Dedifferentiated amniotic fluid mesenchymal stem cell (primary cell): ENCODE measurements at regions not wholly inside any gene's neighbourhood (a gene's known extent, or its start where the extent isn't known, plus 50 kb on each side); places are given as distances from the start of the nearest gene placed in this dataset.

Experiments
- DNase-seq: peaks from one replicate; pipeline ENCODE4 v3.0.0-alpha.2; 2016; ENCODE audit errors: extremely low spot score

DNA sequence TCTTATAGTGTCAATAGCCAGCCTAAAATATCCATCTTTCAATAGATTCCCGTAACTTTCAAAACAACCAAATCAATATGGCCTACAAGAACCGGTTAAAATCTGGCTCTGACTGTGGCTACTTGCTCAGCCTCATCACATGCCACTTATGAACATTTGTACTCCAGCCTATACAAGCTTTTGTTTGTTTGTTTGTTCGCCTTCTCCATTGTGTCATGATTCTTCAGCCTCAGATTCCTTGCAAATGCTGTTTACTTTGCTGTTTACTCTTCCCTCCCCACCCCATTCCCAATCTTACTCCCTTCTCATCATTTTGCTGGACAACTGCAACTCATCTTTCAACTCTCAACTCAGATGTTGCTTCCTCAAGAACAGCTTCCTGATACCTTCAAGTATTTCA is 161.2 kb downstream of the CAPZA3 start:
- DNase-seq = no peak

DNA sequence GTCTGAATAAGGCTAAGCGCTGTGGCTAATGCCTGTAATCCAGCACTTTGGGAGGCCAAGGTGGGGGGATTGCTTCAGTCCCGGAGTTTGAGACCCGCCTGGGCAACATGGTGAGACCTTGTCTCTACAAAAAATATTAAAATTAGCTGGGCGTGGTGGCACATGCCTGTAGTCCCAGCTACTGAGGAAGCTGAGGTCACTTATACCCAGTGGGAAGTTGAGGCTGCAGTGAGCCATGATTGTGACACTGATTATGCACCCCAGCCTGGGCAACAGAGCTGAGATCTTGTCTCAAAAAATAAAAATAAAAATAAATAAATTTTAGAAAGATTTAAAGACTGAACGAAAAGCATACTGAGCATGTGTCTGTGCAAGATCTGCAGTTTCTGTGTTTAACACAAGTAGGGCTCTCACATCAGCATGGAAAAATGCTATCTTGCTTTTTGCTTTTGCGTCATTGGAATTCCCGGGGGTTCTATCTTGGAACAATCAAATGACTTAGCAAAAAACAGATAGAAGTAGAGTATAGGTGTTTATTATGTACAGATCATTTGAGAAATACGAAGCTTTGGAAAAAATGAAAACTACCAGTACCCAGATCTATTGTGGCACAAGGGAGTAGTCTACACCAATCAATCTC is 161.9 kb downstream of the CAPZA3 start:
- no peak for DNase-seq

DNA sequence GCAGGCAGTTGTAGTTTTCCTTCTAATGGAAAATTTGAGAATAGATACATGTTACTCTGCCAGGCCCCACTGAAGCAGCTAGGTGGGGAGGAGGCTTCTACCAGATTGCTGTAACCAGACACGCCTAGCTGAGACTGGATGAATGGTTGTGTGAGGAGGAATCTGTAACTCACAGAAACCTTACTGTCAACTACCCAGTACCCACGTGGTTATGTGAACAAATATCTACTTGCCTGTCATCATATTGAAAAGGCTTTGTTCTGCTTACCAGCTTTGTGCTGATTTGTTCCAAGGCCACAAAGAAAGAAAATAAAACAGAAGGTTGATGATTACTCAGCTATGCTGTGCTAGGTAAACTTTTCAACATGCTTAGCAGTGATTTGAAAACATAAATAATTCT is 167.2 kb downstream of the CAPZA3 start:
- DNase-seq = no peak

DNA sequence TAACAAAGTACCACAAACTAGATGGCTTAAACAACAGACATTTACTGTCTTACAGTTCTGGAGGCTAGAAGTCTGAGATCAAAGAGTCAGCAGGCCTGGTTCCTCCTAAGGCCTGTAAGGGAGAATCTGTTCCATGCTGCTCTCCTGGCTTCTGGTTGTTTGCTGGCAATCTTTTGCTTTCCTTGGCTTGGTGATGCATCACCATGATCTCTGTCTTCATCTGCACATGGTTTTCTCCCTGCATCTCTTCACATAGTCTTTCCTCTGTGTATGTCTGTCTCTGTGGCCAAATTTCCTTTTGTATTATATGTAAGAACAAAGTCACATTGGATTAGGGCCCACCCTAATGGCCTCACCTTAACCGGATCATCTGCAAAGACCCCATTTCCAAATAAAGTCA is 168.5 kb downstream of the CAPZA3 start:
- DNase-seq = no peak

DNA sequence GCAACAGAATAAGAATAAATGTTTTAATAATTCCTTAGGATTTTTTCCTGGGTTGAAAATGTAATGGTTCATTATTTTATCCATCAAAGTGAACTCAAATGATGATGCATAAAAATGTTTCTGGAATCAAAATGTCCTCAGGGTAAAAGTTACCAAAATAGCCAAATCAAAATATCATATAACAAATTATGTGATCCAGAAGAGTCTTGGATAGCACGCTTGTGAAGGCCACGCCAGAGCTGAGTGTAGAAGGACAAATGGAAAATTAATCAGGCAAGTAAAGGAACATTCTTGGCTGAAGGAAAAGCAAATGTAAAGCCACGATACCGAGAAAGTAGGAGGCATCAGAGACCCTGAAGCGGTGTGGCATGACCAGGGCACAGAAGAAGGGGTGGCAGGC is 169.2 kb downstream of the CAPZA3 start:
- no peak for DNase-seq

DNA sequence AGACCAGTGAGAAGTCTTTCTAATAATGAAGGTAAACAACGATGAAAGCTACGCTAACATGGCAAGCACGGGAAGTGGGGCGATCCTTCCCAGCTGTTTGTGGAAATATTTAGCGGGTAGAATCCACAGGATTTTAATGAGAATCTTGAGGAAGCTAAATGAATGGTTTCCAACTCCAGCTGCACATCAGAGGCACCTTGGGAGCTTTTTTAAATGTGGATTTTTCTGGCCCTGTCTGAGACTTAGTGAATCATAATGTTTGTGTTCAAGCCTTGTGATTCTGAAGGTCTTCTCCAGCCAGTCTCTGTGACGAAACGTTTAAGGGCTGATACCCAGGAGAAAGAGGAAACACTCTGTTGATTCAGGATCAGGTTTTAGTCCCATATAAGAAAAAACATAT is 169.8 kb downstream of the CAPZA3 start:
- DNase-seq = no peak

DNA sequence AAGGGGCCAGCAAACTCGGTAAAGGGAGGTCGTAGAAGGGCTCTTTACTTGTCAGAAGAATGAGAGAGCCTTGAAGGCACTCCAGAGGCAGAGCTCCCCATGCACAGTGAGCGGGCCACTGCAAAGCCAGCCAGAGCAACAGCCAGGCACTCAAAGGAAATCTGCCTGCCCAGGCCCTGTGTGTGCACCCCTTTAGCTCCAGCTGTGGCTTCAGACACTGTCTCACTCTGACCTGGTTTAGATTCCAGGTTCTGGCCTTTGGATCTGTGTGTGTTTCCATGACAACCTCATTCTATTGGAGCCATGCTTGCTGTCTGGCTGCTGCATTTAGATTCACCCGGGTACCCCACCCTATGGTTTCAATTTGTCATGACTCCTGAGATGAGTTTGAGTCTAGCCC is 170.3 kb downstream of the CAPZA3 start:
- no peak for DNase-seq

DNA sequence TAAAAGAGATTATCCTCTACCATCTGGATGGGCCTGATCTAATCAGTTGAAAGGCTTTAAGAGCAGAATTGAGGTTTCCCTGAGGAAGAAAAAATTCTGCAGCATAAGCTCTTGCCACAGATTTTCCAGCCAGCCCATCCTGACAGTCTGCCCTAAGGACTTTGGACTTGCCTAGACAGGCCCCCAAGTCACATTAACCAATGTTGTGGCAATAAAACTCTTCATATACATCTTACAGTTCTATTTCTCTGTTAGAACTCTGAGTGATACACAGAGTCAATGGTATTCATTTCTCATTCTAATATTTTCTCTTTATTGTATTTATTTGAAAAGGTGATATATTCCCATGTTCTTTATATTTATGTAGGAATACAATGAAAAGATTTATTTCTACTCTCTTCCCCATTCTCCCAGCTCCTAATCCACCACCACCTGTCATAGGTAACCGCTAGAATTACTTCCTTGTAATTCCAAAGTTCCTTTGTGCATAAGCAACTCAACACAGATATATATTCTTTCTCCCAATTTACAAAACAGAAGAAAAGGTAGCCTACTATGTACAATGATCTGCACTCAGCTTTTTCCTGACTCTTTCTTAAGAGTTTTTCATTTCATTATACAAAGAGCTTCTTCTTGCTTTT is 182.1 kb downstream of the CAPZA3 start:
- DNase-seq = no peak

DNA sequence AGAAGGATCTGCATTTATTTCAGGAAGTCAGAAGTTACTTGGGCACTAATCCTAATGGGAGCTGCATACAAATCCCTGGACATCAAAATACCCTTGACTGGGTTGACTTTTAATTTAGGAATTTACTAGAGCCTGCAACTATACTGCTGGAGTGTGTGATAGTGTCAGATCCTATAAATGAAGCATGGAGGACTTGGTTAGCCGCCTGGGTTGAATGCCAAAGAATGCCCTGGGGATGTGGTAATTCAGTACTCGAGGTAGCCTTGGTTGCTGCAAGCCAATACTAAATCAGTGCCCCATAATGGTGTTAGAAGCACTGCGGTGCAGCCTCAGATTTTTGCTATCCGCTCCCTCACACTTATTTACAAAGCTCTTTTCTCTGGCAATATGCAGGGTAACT is 184.9 kb downstream of the CAPZA3 start:
- DNase-seq = no peak

DNA sequence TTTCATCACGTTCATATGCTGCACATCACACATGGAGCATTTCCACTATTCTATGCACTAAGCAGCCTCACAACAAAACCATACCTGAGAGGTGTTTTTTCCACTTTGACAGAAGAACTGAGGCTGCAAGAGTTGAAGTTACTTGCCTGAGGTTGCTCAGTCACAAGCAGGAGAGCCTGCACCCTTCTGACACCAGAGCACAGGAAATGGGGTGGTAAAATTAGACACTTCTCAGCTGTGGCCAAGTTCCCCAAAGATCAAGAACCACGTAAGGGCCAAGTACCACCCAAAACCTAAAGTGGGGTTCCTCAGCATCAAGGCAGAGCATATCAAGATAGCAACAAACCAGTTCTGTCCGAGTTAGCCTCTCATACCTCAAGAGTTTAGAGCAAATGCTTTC is 185.8 kb downstream of the CAPZA3 start:
- no peak for DNase-seq

DNA sequence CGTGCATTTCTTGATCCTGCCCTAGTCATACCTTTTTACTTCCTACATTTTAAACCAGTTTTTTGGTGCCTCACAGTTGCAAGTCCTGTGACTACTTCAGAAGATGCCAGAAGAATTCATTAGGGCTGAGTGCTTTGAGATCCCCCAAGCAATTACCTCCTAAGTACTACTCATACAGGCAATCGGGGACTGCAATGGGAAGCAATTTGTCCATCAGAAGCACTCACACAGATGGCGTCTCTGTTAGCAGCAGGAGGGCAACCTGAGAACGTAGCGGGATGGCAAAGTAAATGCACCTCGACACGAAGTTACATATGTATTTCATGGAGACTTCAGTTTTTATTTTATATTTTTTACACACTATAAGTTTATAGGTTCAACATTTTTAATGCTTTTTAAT is 188.3 kb downstream of the CAPZA3 start:
- DNase-seq = no peak

DNA sequence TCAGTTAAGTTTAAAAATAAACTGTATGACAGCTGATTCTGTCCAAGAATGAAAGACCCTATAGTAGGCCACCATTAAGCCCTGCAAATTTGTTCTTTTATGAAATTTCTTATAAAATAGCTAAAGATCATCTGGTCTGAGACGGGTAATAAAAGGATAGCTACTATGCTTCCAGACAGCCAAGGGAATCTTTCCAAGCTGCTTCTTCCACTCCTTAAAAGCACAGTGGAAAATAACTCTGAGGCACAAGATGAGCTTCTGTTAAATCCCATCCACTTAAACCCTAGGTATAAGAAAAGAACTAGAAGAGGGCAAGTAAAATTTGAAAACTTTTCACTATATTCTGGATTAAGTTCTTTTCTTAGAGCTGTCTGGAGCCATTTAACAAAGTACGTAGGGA is 194.3 kb downstream of the CAPZA3 start:
- DNase-seq = no peak

DNA sequence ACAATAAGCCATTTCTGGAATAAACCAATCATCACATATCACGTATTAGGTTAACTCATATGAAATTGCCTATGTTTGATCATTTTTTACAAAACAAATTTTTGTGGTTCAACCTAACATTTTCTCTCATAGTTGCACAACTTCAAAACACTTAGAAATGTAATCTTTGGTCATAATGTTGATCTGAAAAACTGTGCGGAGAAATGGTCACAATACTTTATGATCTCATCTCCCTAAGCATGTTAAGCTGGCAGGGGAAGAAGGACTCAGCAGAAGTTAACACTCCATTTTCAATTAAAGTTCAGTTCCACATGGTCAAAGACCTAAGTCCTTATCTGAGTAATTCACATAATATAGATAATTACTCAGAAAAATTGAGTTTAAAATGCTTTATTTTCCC is 194.8 kb downstream of the CAPZA3 start:
- DNase-seq = no peak

DNA sequence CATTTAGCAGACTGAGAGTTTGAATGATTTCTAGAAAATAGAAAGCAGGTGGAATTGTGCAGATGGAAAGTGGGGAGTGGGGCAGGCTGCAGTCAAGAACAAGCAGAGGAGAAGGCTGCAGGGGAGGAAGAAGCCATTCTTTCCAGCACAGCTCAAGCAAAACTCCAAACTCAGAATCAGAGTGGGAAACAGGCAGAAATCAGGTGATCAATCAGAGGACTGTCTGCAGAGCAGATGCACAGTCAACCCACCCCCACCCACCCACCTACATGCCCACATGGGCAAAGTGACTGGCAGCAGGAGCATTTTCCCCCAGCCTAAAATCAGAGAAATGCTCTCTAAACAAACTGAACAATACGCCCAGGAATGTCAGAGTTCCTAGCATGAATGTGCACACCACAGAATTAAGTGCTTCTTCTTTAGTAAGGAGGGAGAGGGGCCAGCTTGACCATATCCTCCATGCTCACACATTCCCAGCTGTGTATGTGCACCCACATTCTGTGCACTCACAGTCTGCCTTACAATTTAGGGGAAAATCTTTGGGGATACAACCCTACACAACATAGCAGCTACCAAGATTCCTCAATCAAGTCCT is 194.1 kb upstream of the PLEKHA5 start:
- no peak for DNase-seq

DNA sequence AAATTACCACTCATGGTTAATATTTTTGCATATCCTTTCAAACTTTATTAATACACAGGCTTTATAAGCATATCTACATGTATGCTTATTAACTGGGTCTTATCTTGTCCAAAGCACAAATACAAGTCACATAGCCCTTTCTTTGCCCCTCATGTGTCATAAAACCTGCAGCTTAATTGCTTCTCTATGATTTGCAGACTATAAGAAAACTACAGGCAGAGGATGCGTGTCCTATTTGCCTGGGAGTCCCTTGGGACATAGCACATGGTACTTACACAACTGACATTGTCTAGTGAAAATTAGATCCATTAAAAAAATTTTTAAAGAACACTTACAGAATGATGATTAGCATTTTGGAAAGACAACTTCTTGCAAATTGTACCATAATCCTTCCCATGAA is 190.5 kb upstream of the PLEKHA5 start:
- DNase-seq = no peak

DNA sequence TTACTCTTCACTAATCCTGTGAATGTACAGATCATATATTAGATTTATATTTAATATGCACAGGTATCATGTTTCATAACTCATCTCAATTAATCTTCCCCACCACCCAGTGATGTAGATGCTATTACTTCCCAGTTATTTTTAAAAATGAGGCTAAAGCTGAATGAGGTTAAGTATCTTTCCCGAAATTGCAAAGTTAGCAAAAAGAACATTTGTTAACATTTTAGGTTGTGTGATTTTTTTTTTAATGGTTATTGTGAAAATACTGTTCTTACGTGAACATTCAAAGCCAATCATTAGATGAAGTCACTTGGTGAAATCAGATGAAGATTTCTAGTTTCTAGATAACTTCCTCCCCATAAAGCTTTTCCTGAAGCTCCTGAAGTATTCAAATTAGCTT is 186.9 kb upstream of the PLEKHA5 start:
- no peak for DNase-seq

DNA sequence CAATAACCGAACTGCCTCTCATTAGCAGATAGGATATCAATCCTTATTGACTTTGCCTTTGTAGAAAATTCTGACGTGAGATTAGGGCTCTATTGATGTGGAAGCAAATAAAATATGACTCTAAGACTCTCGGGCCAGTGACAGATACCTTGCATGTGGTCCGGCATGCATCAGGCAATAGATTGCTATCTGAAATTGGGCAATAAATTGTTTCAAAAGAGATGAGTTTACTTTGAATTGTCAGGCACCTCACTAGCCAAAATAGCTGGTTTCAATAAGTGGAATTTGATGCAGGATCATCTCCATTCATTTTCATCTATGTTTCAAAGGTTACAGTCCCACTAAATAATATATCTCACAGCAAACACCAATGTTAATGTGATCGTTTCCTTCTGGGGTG is 186.3 kb upstream of the PLEKHA5 start:
- DNase-seq = no peak

DNA sequence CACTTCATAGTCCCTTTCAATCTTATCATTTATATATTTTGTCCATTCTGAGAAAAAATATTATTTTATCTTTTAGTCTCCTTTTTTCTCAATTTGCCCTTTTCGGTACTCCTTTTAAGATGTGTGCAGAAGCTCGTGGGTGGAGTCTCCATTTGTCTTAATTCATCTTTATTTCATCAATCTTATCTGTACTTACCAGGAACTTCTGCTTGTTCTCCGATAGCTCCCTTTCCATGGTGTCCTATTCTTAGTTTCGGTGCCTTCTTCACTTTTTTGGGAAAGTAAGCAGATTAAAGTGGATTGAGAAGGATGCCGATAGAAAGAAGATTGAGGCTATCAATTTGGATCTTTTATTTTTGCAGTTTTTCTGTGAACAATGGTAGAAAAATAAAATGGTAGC is 183.4 kb upstream of the PLEKHA5 start:
- DNase-seq = no peak

DNA sequence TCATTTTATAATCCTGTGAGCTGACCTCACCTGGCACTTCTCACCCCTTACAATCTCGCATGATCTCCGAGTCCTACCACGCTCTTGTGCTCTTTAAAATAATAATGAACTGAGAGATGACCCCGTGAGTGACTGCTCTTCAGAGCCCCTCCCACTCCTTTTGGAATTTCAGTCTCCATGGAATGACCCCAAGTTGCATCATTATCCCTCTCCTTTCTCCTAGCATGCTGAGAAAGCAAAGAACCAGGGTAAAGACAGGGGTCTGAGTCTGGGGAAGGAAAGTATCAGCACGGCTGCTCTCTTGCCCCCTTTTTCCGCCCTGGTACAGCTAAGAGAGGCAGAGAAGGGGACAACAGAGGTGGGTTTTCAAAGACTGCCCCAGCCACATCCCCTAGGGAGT is 178.3 kb upstream of the PLEKHA5 start:
- DNase-seq = no peak

DNA sequence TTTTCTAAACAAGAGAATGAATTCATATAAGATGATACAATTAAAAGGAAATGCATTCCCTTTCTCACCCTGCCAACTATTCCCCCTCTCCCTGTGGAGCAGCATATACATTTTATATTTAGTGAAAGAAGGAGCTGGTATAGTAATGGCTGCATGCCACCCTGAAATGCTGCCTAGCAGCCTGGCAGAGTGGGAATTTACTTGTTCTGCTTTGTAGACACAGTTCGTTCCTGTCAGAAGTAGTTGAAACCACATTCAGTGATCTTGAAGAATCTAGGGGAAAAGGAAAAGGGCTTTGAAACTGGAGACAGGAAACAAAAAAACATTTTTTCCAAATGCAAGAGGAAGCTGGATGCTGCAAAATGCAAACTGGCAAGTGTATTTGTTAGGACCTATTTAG is 176.0 kb upstream of the PLEKHA5 start:
- no peak for DNase-seq

DNA sequence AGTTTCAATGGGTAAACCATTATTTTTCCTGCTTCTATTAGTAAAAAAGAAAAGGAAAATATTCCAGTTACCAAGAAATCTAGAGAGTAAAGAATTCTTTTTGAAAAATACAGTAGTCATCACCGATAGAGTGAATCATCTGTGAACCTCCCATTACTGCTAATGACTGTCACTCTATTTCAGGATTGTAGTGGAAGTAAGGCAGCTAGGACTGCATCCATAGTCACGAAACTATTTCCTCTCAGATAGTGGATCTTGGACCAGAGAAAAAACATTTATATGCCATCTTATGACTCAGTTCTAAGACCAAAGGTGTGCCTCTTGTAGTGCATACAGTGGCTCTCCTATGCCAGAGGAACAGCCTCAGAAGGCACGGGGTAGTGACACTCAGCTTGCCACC is 173.9 kb upstream of the PLEKHA5 start:
- DNase-seq = no peak

DNA sequence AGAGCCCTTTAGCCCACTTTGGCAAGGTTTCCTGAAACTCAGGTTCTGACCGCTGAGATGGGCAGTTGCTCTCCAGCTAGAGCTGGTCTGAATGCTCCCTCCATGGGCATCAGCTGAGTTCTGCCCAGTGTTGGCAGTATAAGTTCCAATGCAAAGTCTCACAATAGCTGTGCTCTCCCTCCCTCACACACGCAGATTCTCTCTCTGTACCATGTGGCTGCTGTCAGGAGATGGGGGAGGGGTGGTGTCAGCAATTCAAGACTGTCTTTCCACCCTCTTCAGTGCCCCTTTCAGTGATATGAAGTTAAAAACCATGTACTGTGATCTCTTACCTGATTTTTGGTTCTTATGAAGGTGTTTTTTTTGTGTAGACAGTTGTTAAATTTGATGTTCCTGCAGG is 164.3 kb upstream of the PLEKHA5 start:
- DNase-seq = no peak

DNA sequence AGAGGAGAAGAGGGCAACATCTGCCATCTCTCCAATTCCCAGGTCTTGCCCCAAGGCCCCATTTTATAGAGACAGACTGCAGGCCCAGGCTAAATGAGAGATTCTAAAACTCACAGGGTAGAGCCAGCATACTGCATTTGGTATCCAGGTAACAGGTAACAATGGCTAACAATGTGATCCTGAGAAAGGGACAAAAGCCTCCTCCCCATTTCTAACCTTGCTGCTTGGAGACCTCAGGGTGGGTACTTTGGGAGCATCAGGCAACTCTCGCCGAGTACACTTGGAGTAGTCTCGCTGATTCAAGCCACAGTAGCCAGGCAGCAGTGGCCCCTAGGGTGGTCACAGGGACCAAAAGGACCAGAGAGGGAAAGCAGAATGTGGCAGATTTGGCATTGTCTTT is 162.6 kb upstream of the PLEKHA5 start:
- no peak for DNase-seq

DNA sequence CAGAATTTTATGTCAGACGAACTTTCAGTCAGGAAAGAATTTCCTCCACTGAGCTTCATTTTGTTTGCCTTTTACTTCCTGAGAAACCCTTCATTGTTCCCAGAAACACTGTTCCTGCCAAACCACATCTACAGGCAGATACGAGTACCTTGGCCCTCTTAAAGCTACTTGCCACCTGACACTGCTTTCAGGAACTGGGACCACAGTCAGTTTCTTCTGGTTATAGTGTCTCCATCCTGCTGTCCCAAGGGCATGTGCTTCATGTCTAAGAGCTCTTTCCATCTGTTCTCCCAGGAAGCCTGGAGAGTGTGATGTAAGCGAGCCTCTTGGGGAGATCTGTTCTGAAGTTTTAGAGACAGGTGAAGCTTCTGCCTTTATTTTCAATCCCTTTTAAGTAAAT is 161.7 kb upstream of the PLEKHA5 start:
- DNase-seq = no peak
